Pancreas (tissue), 10 donors: ENCODE measurements at regions not wholly inside any gene's neighbourhood (a gene's known extent, or its start where the extent isn't known, plus 50 kb on each side); places are given as distances from the start of the nearest gene placed in this dataset.
A peak's percentile ranks its signal among the peaks of the same experiment; 100 is the strongest.

Experiments used
- ATAC-seq, 4 donors: fragments of 200-7000 bp; cut with Tn5 transposase; one replicate each; pipeline versions ENCODE4 v1.8.0 to v1.9.1; 2020; ENCODE audit warnings: mild to moderate bottlenecking in 4 of 4, moderate library complexity in 4 of 4
- DNase-seq, 6 donors: peaks; one replicate each; pipeline ENCODE4 v3.0.0-alpha.2; 2020
- FAIRE-seq: peaks from 2 replicates; lab custom pipeline; 2012; peaks lifted over from hg19 to GRCh38; lab: Jason Lieb, UNC
- H3K27ac ChIP-seq, 4 donors: fragments of 200-600 bp; sonication (generic); 1 replicate in 3 of 4; 2 replicates in 1 of 4; pipeline versions ENCODE4 v1.5.0 to v1.8.0; 2020
- H3K27me3 ChIP-seq, 4 donors: fragments of 200-600 bp; one replicate each; pipeline ENCODE4 v1.8.0; 2021
- H3K36me3 ChIP-seq, 3 donors: fragments of 200-600 bp; sonication (generic) in 1 of 3; one replicate each; pipeline versions ENCODE4 v1.5.0 to v1.8.0; 2020 to 2021
- H3K4me1 ChIP-seq, 3 donors: fragments of 200-600 bp; one replicate each; pipeline ENCODE4 v1.8.0; 2021
- H3K4me3 ChIP-seq, 4 donors: fragments of 200-600 bp; sonication (generic) in 2 of 4; one replicate each; pipeline versions ENCODE4 v1.5.0 to v1.8.0; 2020 to 2021
- H3K9me3 ChIP-seq, 4 donors: fragments of 200-600 bp; one replicate each; pipeline ENCODE4 v1.8.0; 2021
- WGBS, 2 donors: extraction: QIAGEN DNeasy Blood & Tissue Kit; methylation state at CpG; one replicate each; pipeline ENCODE4 v1.1.7; 2013; 5-methylcytosine and 5-hydroxymethylcytosine counted together
- intact Hi-C, 3 donors: fragments of 100-400 bp; cut with DNase I; formaldehyde crosslinking; loops; one replicate each; pipeline versions ENCODE4 v1.11.1 to v1.14.2; 2022
- TF ChIP-seq, protein P1 (sequence below), 4 donors: fragments of 200-600 bp; sonication (generic) in 3 of 4; IDR thresholded peaks; one replicate each; pipeline versions ENCODE4 v1.5.0 to v1.8.0; 2021; ENCODE audit warnings: antibody characterized with exemption in 4 of 4
- donor health status: healthy with polysubstance abuse.
- donor health status: DM: no; HTN: no; CAD: no; lungs with moderate emphysema.
- donor health status: DM: no; HTN: no; CAD: no.
- donor health status: control.
- donor health status: control.
- donor health status: Bipolar disorder and iron deficiency.
- donor health status: DM: yes; HTN: yes; CAD: no.
- donor health status: DM: no; HTN: no; CAD: no.
- donor health status: DM: no; HTN: no; CAD: no.
- donor health status: DM: yes; HTN: yes; CAD: no.

- no peaks in the 10 kb centered on the region for H3K9me3 ChIP-seq
- WGBS, 2 donors, result 75 to 80% methylated on average over 1 of the region's 1 CpG
- no peaks in the 10 kb centered on the region for H3K27me3 ChIP-seq
- peaks cover 9 to 20% (median 15%) of the 10 kb centered on the region in 3 donors for H3K4me1 ChIP-seq
- TF ChIP-seq, protein P1, sequence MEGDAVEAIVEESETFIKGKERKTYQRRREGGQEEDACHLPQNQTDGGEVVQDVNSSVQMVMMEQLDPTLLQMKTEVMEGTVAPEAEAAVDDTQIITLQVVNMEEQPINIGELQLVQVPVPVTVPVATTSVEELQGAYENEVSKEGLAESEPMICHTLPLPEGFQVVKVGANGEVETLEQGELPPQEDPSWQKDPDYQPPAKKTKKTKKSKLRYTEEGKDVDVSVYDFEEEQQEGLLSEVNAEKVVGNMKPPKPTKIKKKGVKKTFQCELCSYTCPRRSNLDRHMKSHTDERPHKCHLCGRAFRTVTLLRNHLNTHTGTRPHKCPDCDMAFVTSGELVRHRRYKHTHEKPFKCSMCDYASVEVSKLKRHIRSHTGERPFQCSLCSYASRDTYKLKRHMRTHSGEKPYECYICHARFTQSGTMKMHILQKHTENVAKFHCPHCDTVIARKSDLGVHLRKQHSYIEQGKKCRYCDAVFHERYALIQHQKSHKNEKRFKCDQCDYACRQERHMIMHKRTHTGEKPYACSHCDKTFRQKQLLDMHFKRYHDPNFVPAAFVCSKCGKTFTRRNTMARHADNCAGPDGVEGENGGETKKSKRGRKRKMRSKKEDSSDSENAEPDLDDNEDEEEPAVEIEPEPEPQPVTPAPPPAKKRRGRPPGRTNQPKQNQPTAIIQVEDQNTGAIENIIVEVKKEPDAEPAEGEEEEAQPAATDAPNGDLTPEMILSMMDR (IDR thresholded peaks at IDR 0.05), result no peak
- ATAC-seq (no peak), DNase-seq (no peak), FAIRE-seq (no peak)
- intact Hi-C loops, result no loop called here
- no peaks in the 10 kb centered on the region for H3K36me3 ChIP-seq
- no peak overlapping the region for H3K27ac ChIP-seq
- no peak overlapping the region for H3K4me3 ChIP-seq
These were observed 637.7 kb upstream of the CITED2 start for GRCh38 chr6:140012150-140012549.

DNA sequence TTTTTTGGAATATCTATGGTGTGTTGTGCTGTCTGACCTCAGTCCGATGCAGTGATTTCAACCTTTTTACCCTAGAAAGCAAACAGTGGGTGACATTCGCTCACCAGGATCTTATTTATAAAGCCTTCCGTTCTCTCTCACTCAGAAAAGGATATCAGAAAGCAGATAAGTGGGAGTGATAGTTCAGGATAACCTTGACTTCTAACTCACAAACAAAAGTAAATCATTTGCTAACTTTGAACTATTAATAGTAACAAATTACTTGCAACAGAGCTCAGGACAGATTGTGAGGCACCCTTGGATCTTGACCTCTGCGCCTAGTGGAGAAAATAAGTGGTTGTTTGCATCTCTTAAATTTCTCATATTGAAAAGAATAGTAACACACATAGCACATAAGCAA, 637.1 kb upstream of the CITED2 start:
- Histone ChIP-seq H3K4me3 (no peak overlapping the region), H3K9me3 (no peaks in the 10 kb centered on the region), H3K27me3 (no peaks in the 10 kb centered on the region), H3K4me1 (peaks cover 9 to 20% (median 15%) of the 10 kb centered on the region in 3 donors), H3K27ac (no peak overlapping the region), H3K36me3 (no peaks in the 10 kb centered on the region)
- intact Hi-C loops, result no loop called here
- WGBS, 2 donors, result 12 to 13% methylated on average over 4 of the region's 4 CpGs
- TF ChIP-seq, protein P1 (IDR thresholded peaks at IDR 0.05), result no peak
- no peak for DNase-seq
- ATAC-seq, result peak; percentile 40 to 85 (median 74)
- FAIRE-seq, result no peak

DNA sequence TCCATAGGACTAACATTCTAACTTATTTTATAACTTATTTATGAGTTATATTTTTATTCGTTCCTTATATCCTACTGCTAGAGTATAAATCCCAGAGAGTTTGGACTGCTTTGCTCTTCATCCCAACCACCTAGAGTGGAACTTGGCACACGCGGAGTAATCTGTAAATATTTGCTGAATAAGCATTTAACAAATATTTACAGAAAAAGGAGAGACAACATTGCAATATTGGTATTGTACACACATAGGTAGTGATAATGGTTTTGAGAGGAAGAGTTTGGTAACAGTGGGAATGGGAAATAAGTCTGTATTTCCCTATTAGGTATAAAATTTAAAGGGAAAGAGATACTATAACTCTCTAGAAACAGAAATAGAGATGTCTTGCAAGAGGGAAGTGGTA, 634.8 kb upstream of the CITED2 start:
- intact Hi-C loops, result no loop called here
- WGBS, 2 donors, result 44 to 47% methylated on average over 3 of the region's 3 CpGs
- H3K27me3 ChIP-seq, result no peaks in the 10 kb centered on the region
- H3K4me1 ChIP-seq, result peaks cover 9 to 20% (median 15%) of the 10 kb centered on the region in 3 donors
- H3K27ac ChIP-seq, result no peak overlapping the region
- DNase-seq, result no peak
- H3K9me3 ChIP-seq, result no peaks in the 10 kb centered on the region
- ATAC-seq, result peak in 1 of 4 donors; percentile 21
- no peaks in the 10 kb centered on the region for H3K36me3 ChIP-seq
- no peak for FAIRE-seq
- H3K4me3 ChIP-seq, result no peak overlapping the region
- TF ChIP-seq, protein P1 (IDR thresholded peaks at IDR 0.05), result no peak

DNA sequence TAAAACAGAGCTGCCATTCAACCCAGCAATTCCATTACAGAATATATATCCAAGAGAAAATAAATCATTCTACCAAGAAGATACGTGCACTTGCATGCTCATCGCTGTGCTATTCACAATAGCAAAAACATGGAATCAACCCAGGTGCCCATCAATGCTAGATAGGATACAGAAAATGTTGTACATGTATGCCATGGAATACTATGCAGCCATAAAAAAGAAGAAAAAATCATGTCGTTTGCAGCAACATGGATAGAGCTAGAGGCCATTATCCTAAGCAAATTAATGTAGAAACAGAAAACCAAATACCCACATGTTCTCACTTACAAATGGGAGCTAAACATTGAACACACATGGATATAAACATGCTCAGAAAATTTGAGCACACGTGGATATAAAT, 633.1 kb upstream of the CITED2 start:
- FAIRE-seq, result no peak
- no peaks in the 10 kb centered on the region for H3K36me3 ChIP-seq
- H3K27me3 ChIP-seq, result no peaks in the 10 kb centered on the region
- H3K27ac ChIP-seq, result no peak overlapping the region
- DNase-seq, result no peak
- intact Hi-C loops, result no loop called here
- TF ChIP-seq, protein P1 (IDR thresholded peaks at IDR 0.05), result no peak
- H3K9me3 ChIP-seq, result no peaks in the 10 kb centered on the region
- peaks cover 9 to 16% (median 15%) of the 10 kb centered on the region in 3 donors for H3K4me1 ChIP-seq
- no peak overlapping the region for H3K4me3 ChIP-seq
- 92 to 99% methylated on average over 4 of the region's 4 CpGs for WGBS, 2 donors
- no peak for ATAC-seq

- ATAC-seq (no peak), DNase-seq (no peak), FAIRE-seq (no peak)
- H3K9me3 ChIP-seq, result no peaks in the 10 kb centered on the region
- WGBS, 2 donors, result 50 to 80% methylated on average over 1 of the region's 1 CpG
- intact Hi-C loops, result no loop called here
- H3K27me3 ChIP-seq, result no peaks in the 10 kb centered on the region
- TF ChIP-seq, protein P1 (IDR thresholded peaks at IDR 0.05), result no peak
- no peak overlapping the region for H3K4me3 ChIP-seq
- H3K36me3 ChIP-seq, result no peaks in the 10 kb centered on the region
- no peak overlapping the region for H3K27ac ChIP-seq
- H3K4me1 ChIP-seq, result peaks cover 0 to 3% (median 0%) of the 10 kb centered on the region in 3 donors
These were observed 628.8 kb upstream of the CITED2 start for GRCh38 chr6:140003217-140003616.
